Activated CD4-positive, alpha-beta T cell treated with anti-CD3 and anti-CD28 coated beads, Interleukin-2, amount 50 U/mL, for 4 hours (primary cell): ENCODE measurements at regions not wholly inside any gene's neighbourhood (a gene's known extent, or its start where the extent isn't known, plus 50 kb on each side); places are given as distances from the start of the nearest gene placed in this dataset.
"Not testable (repeated sequence)": the region's sequence is repeated elsewhere in the genome, so short reads cannot be mapped to it uniquely, and the experiment has no call there.

Experiments
- DNase-seq, 2 experiments: peaks; one replicate each; pipeline ENCODE4 v3.0.0-alpha.2; 2020

DNA sequence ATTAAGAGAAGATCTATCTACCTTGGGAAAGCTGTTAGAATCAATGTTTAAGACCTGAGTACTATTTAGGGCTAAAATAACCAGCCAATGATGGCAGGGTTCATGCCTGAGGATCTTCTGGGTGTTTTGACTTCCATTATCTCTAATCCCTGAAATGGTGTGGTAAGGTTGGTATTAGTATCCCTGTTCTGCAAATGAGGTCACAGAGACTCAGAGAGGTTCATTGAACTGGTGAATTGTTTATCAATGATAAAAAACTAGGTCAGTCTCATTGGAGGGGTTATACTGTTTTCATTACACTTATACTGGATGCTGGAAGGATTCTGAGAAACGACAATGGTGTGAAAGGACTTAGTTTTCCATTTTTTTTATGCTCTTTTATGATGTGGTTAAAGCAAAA lies 264.8 kb downstream of the KLF5 start:
- DNase-seq = no peak

DNA sequence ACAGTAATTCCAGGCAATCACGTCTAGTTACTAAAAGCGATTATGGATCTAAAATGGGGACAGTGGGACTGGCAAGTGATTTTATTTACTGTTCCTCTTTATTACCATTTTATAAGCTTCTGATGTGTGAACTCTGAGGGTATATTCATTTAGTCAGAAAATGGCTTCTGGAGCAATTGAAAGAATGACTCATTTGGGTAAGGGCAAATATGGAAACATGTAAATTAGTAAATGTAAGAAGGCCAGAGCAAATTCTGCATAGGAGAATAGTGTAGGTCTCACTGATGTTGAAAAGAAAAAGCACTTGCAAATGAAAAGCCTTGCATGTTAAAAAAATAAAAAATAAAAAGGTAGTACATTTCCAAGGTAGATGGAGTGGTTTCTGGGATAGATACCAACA lies 262.2 kb downstream of the KLF5 start:
- no peak for DNase-seq

DNA sequence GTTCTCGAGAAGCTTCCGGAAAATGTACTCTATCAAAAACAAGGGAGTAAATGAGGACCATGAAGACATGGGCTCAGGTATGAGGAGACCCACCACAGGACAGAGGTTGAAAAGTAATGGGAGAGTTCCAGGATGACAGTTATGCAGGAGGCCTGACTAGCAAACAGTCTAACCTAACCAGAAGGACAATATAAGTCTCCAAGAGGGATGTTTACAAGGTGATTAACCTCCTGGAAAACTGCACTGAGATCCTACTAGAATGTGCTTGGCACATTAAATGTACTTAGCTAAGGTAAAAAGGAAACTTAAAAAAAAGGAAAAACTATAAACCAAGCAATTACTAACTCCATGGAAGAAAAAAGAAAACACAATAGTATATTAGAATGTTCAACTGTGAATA lies 258.3 kb downstream of the KLF5 start:
- DNase-seq = no peak

GRCh38 chr13:73310366-73310765 lies 251.6 kb downstream of the KLF5 start:
- no peak for DNase-seq

- no peak for DNase-seq
Observed at GRCh38 chr13:73307481-73307880, 248.7 kb downstream of the KLF5 start.

DNA sequence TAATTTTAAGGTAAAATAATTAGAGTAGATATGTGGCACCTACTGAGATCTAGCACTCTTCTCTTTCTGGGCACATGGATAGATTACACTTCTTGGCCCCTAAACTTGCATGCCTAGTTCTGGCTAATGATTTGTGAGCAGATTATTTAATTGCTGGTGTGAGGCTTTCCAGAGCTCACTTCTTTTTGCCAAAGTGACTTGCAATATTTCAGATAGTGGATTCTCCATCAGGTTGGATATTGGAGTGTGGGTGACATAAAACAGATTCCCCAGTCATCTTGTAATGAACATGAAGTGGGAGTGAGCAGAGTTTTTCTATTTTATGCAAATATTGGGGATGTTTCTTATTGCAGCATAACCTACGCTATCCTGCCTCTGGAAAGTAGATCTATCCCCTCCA lies 247.9 kb downstream of the KLF5 start:
- DNase-seq = no peak

- DNase-seq = no peak
Observed at GRCh38 chr13:73304442-73304841, 245.6 kb downstream of the KLF5 start.

GRCh38 chr13:73303851-73304250 lies 245.0 kb downstream of the KLF5 start:
- no peak for DNase-seq

GRCh38 chr13:73301622-73302021 lies 242.8 kb downstream of the KLF5 start:
- not testable (repeated sequence) for DNase-seq

GRCh38 chr13:73300718-73301425 lies 242.1 kb downstream of the KLF5 start:
- no peak for DNase-seq

- DNase-seq = no peak
Observed at GRCh38 chr13:73299787-73300186, 241.0 kb downstream of the KLF5 start.

GRCh38 chr13:73293913-73294523 lies 235.2 kb downstream of the KLF5 start:
- no peak for DNase-seq

DNA sequence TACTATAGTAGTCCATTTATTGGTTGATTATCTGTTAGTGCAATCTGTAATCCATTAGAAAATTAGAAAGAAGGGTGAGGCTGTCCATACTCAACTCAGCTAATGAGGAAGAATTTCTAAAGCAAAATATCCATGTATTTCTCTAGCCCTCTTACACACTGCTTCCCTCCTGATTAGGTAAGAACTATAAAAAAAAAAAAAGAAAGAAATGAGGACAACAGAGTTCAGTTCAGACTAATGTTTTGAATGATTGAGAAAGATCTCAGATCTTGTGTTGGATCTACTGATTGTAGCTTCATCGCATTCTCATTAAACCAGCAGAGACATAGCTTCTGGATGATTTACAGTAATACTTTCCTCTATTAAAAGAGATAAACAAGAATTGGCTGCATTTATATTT lies 233.3 kb downstream of the KLF5 start:
- DNase-seq = no peak

DNA sequence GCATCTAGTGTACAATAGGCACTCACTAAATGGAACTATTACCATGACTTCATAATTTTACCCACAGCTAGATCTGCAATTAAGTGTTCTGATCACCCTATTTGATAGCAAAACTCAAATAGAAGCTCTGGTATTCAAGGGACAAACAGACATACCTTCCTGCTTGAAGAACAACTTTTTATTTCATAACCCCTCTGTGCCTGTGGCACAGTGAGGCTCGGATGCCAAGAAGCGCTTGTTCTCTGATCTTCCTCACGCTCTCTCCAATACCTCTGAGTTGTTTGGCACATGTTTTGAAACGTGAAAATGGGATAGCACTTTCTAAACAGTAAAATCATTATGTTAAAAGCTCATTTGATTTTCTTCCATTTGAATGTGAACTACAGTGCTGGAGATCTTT lies 232.0 kb downstream of the KLF5 start:
- DNase-seq = no peak

DNA sequence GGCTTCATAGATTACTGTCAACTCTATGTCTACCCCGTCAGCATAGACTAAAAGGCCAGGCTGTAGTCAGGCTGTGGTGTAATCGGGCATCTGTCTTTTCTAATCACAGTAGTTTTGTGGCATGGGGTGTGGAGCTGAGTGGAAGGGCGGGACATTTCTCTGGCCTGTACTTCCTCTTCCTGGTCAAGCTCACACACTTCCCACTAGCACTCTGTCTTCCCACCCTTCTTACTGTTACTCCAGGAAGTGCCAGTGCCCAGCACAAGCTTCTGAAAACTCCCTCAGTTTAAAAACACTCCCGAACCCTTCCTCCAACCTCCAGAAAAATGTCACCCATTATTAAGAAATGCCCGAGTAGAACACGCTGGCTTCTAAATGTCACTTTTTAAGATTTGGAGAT lies 229.8 kb downstream of the KLF5 start:
- no peak for DNase-seq

DNA sequence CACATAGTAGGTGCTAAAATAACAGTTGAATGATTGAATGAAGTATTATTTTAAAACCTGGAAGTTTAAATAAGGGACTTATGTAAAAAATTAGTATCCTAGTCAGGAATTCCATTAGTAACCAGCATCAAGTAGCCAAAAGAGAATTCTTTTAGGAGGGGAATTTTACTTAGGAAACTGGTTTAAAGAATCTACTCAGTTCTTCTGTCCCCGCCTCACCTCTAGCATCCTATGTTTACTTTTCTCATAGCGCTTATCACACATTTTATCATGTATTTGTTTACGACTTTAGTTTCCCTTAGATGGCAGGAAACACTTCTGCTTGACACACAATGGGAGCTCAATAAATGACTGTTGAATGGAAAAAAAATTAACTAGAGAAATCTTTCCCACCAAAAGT lies 229.0 kb downstream of the KLF5 start:
- no peak for DNase-seq

DNA sequence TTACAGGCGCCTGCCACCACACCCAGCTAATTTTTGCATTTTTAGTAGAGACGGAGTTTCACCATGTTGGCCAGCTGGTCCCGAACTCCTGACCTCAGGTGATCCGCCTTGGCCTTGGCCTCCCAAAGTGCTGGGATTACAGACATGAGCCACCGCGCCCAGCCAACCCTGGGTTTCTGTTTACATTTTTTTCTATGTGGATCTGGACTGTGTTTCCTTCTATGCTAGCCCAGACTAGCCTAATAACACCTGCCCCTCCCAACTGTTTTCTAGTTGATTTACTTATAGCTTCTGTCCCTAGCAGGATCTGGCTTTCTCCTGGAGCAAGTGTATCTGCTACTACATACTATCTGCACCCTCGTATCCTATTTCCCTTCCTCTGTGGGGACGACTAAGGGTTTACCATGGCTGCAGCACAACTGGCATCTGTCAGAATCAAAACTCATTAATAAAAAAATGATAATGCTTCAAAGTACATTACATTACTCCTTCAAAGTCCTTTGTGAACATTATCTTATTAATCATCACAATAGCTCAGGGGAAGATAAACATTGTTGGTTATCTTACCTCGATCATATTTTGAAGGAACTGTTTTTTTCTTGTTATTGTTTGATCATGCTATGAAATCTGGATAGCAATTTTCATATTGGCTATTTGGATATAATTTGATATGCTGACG lies 228.3 kb downstream of the KLF5 start:
- DNase-seq = no peak

DNA sequence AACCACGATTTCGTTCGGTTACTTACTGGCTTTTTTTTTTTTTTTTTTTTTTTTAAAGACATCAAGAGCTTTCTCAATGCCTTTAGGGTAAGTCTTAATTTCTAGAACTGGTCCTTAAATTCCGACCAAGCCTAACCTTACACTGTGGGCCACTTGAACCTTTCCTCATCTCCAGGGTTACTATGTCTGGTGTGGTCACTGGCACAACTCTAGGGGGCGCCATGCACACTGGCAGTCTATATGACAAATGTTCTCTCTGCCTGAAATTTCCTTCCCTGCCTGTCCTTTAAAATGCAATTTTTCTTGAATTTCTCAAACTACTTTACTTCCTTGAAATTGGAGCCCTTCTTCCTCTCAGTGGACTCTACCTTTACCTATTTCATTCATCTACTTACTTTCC lies 227.4 kb downstream of the KLF5 start:
- DNase-seq = no peak

- DNase-seq = no peak
Observed at GRCh38 chr13:73284081-73284874, 225.5 kb downstream of the KLF5 start.

DNA sequence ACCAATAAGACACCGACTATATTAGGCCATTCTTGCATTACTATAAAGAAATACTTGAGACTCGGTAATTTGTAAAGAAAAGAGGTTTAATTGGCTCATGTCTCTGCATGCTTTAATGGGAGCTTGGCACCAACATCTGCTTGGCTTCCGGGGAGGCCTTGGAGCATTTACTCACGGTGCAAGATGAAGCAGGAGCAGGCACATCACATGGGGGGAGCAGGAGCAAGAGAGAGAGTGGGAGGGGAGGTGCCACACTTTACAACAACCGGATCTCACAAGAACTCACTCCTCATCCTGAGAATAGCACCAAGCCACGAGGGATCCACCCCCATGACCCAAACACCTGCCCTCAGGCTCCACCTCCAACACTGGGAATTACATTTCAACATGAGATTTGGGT lies 224.8 kb downstream of the KLF5 start:
- no peak for DNase-seq

DNA sequence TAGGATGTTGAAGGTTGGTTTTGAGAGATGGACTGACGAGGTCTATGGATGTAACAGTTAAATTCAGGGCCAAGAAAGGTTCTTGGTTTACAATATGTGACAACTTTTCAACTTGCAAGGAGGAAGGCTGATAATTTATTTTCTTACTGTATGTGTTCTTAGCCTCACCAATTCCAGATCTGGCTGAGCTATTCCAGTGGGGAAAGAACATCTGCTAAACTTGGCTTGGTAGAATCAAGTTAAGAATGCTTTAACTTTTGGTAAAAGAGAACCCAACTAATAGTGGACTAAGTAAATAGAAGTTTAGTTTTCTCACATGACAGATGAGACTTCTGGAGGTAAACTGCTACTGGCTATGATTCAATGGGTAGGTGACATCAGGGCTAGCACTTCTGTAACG lies 222.9 kb downstream of the KLF5 start:
- no peak for DNase-seq

DNA sequence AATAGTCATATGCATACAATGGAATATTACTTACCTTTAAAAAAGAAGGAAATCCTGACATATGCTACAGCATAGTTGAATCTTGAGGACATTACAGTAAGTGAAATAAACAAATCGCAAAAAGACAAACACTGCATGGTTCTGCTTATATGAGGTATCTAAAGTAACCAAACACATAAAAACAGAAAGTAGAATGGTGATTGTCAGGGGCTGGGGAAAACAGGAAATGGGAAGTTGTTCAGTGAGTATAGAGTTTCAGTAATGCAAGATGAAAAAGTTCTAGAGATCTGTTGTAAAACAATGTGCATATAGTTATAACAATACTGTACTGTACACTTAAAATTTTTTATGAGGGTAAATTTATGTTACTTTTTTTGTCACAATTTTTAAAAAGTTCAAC lies 219.4 kb downstream of the KLF5 start:
- no peak for DNase-seq

- DNase-seq = no peak
Observed at GRCh38 chr13:73275163-73275562, 216.4 kb downstream of the KLF5 start.

DNA sequence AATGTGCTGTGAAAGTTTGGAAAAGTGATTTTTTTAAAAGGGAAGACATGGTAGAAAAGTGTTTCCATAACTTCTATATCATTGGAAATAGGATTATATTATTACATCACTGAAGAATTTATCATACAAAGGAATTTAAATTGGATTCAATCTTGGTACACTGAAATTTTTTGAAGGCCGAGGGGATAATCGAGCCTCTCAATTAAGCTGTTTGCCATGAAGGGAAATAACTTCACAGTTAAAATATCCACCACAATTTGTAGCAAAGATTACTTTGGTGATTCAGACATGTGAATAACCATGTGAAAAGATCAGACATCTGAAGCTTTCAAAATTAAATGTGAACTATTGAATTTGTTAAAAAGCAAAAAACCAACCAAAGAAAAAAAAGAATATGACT lies 215.3 kb downstream of the KLF5 start:
- DNase-seq = no peak
